Stimulated activated CD4-positive, alpha-beta T cell treated with anti-CD3 and anti-CD28 coated beads, TNF-alpha, amount 100 ng/mL, for 1 hour (primary cell): ENCODE measurements at regions not wholly inside any gene's neighbourhood (a gene's known extent, or its start where the extent isn't known, plus 50 kb on each side); places are given as distances from the start of the nearest gene placed in this dataset.

Source experiments
- DNase-seq, 3 donors: peaks; one replicate each; pipeline ENCODE4 v3.0.0-alpha.2; 2020; ENCODE audit warnings: low read depth in 3 of 3, low spot score in 1 of 3

GRCh38 chr5:175765858-175766257 is 105.5 kb upstream of the CPLX2 start:
- no peak for DNase-seq

GRCh38 chr5:175766963-175767362 is 104.4 kb upstream of the CPLX2 start:
- DNase-seq: no peak

GRCh38 chr5:175772747-175773533 is 98.4 kb upstream of the CPLX2 start:
- DNase-seq: no peak

GRCh38 chr5:175773534-175774070 is 97.8 kb upstream of the CPLX2 start:
- no peak for DNase-seq

GRCh38 chr5:175775416-175775815 is 96.0 kb upstream of the CPLX2 start:
- DNase-seq: no peak

- DNase-seq: no peak
Observed at GRCh38 chr5:175778951-175779503, 92.4 kb upstream of the CPLX2 start.

- no peak for DNase-seq
Observed at GRCh38 chr5:175783739-175784138, 87.6 kb upstream of the CPLX2 start.

- DNase-seq: no peak
Observed at GRCh38 chr5:175784230-175784629, 87.1 kb upstream of the CPLX2 start.

- DNase-seq: no peak
Observed at GRCh38 chr5:175785681-175786080, 85.7 kb upstream of the CPLX2 start.

- DNase-seq: no peak
Observed at GRCh38 chr5:175788155-175788787, 83.1 kb upstream of the CPLX2 start.

- no peak for DNase-seq
Observed at GRCh38 chr5:175789670-175790069, 81.7 kb upstream of the CPLX2 start.

- DNase-seq: no peak
Observed at GRCh38 chr5:175790796-175791195, 80.6 kb upstream of the CPLX2 start.

- no peak for DNase-seq
Observed at GRCh38 chr5:175795959-175796358, 75.4 kb upstream of the CPLX2 start.

- DNase-seq: peak; percentile 23 to 69 (median 55)
Observed at GRCh38 chr5:175796536-175797499, 74.6 kb upstream of the CPLX2 start.

GRCh38 chr5:175797521-175798038 is 73.8 kb upstream of the CPLX2 start:
- no peak for DNase-seq

GRCh38 chr5:175798626-175799025 is 72.8 kb upstream of the CPLX2 start:
- DNase-seq: no peak

GRCh38 chr5:175800656-175801081 is 70.7 kb upstream of the CPLX2 start:
- no peak for DNase-seq

GRCh38 chr5:175802361-175802760 is 69.0 kb upstream of the CPLX2 start:
- DNase-seq: no peak

GRCh38 chr5:175803254-175803653 is 68.1 kb upstream of the CPLX2 start:
- no peak for DNase-seq

- no peak for DNase-seq
Observed at GRCh38 chr5:175803736-175804454, 67.5 kb upstream of the CPLX2 start.
